ENCODE measurements at regions not wholly inside any gene's neighbourhood (a gene's known extent, or its start where the extent isn't known, plus 50 kb on each side); places are given as distances from the start of the nearest gene placed in this dataset.
"Not testable (repeated sequence)": the region's sequence is repeated elsewhere in the genome, so short reads cannot be mapped to it uniquely, and the experiment has no call there.

DNA sequence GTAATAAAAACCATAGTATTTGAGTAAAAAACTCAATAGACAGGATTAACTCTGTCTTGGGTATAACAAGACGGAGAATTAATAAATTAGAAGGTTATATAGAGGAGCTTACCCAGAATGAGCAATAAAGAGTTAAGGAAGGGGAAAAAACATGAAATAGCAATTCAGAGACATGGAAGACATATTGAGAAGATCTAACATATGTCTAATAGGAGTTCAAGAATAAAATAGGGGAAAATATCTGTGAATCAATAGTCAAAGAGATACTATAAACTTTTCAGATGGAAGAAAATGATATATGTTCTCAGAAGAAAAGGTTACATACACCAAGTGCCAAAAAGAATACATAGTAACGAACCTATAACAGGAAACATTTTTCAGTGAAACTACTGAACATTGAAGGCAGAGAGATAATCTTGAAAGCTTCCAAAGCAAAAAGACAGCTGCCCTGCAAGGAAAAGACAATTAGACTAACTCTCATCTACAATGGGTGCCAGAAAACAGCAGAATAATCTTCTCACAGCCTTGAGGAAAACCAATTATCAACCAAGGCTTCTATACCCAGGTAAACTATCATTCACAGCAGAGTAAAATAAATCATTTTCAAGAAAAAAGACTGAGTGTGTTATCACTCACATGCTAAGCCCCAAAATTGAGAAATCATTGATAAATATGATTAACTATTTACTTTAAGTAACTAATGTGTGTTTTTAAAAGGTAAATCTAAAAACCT lies 106.0 kb downstream of the ENC1 start:
- no peak for DNase-seq (ENCODE audit: low read depth in 2 of 2)

- DNase-seq (ENCODE audit: low read depth in 2 of 2): no peak
These were observed 110.0 kb downstream of the ENC1 start for GRCh38 chr5:74530326-74531050.

GRCh38 chr5:74529101-74529500 lies 111.4 kb downstream of the ENC1 start:
- no peak for DNase-seq (ENCODE audit: low read depth in 2 of 2)

DNA sequence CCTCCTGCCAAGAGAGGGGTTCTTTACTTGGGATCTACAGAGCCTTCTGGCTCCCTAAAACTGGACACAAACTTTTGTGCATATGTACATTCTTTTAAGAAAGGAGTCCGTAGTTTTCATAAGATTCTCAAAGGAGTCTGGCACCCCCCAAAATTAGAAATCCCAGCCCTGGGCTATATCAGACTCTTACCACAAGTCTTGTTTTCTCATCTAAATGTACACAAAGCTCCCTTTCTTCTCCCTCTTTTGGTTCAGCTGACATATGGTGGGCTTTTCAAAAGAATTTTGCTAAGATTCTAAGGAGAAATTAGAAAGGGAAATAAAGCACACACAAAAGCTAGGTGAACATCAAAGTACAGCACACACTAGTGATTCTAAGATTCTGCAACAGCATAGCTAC lies 114.4 kb downstream of the ENC1 start:
- no peak for DNase-seq (ENCODE audit: low read depth in 2 of 2)

DNA sequence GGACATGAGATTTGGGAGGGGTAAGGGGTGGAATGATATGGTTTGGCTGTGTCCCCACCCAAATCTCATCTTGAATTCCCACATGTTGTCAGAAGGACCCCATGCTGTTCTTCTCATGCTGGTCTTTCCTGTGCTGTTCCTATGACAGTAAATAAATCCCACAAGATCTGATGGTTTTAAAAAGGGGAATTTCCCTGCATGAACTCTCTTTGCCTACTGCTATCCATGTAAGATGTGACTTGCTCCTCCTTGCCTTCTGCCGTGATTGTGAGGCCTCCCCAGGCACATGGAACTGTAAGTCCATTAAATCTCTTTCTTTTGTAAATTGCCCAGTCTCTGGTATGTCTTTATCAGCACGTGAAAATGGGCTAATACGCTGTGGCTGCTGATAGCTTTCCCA lies 115.8 kb downstream of the ENC1 start:
- DNase-seq (ENCODE audit: low read depth in 2 of 2): not testable (repeated sequence)

DNA sequence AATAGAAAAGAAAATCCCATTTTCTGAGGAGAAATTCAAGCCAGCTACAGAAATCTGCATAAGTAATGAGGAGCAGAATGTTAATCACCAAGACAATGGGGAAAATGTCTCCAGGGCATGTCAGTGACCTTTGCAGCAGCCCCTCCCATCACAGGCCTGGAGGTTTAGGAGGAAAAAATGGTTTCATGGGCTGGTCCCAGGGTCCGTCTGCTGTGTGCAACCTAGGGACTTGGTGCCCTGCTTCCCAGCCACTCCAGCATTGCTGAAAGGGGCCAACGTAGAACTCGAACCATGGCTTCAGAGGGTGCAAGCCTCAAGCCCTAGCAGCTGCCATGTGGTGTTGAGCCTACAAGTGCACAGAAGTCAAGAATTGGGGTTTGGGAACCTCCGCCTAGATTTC lies 116.8 kb downstream of the ENC1 start:
- DNase-seq (ENCODE audit: low read depth in 2 of 2): not testable (repeated sequence)

GRCh38 chr5:74522838-74523237 lies 117.7 kb downstream of the ENC1 start:
- DNase-seq (ENCODE audit: low read depth in 2 of 2): not testable (repeated sequence)

- DNase-seq (ENCODE audit: low read depth in 2 of 2): no peak
These were observed 119.1 kb downstream of the ENC1 start for GRCh38 chr5:74521401-74521800.

DNA sequence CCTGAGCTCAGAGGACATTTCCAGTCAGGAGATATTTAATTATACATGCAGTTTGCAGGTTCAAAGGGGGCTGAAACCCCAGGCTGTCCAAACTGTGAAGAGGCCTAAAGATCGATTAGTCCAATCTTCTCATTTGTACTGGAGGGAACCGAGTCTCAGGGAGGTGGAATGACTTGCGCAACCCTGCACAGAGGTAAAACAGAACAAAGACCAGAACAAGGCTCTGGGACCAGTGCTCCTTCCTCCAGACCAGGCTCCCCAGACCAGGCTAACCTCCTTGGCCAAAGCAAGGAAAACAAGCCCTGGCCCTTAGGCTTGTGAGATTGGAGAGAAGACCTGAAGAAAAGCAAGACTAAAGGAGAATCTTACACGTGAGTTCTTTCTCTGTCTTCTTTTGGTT lies 120.8 kb downstream of the ENC1 start:
- DNase-seq (ENCODE audit: low read depth in 2 of 2): no peak

GRCh38 chr5:74519161-74519571 lies 121.4 kb downstream of the ENC1 start:
- DNase-seq (ENCODE audit: low read depth in 2 of 2): no peak

DNA sequence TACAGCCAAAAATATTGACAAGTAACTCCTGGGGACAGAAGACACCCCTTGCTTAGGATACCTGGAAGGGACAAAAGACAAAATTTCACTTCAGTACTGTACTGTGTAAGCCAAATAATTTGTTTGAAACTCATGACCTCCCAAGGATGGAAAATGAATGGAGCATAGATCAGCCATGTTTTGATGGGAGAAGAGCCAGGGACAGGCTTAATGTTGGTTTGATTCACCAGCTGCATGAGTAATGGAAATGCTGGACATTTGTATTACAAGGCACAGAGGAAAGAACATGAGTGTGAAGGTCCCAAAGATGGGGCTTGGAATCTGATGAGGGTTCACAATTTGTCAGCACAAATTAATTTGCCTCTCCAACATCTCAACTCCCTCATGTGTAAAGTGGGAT lies 122.8 kb downstream of the ENC1 start:
- no peak for DNase-seq (ENCODE audit: low read depth in 2 of 2)

DNA sequence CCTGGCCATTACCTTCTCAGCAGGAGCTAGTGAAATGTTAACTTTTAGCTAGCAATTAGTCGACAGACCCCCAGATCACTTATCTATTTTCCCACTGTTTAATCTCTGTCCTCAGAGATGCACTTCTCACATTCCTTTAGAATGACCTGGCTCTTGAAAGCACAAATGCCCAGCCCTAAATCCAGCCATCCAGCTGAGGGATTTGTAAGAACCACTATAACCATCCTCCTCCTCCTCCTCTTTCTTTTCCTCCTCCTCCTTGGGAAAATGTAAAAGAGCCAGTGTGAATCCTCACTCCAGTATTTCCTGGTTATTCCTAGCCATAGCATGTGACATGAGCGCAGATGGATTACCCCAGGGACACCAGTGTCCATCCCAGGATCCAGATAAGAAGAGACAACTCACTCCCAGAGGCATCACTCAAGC lies 124.3 kb downstream of the ENC1 start:
- DNase-seq (ENCODE audit: low read depth in 2 of 2): no peak

- DNase-seq (ENCODE audit: low read depth in 2 of 2): no peak
These were observed 125.5 kb downstream of the ENC1 start for GRCh38 chr5:74514888-74515551.

- not testable (repeated sequence) for DNase-seq (ENCODE audit: low read depth in 2 of 2)
These were observed 128.8 kb downstream of the ENC1 start for GRCh38 chr5:74511770-74512169.

GRCh38 chr5:74510476-74511075 lies 130.0 kb downstream of the ENC1 start:
- no peak for DNase-seq (ENCODE audit: low read depth in 2 of 2)

GRCh38 chr5:74507370-74508005 lies 133.0 kb downstream of the ENC1 start:
- DNase-seq (ENCODE audit: low read depth in 2 of 2): no peak

DNA sequence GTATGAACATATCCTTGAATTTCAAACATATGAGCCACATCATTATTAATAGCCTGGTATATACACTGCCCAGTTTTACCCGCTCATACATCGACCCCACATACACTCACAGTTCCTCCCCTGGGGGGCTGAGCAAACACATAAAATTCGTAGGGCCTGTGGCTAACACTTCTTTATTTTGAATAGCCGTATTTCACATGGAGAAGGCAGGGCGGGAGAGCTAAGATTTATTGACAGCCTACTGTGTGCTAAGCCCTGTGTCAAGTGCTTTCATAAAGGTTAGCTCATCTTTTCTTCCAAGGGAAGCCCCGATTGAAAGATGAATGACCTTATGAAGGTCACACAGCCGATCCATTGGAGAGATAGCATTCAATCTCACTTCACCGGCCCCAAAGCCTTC lies 134.4 kb downstream of the ENC1 start:
- DNase-seq (ENCODE audit: low read depth in 2 of 2): no peak

GRCh38 chr5:74504463-74504862 lies 136.1 kb downstream of the ENC1 start:
- no peak for DNase-seq (ENCODE audit: low read depth in 2 of 2)

DNA sequence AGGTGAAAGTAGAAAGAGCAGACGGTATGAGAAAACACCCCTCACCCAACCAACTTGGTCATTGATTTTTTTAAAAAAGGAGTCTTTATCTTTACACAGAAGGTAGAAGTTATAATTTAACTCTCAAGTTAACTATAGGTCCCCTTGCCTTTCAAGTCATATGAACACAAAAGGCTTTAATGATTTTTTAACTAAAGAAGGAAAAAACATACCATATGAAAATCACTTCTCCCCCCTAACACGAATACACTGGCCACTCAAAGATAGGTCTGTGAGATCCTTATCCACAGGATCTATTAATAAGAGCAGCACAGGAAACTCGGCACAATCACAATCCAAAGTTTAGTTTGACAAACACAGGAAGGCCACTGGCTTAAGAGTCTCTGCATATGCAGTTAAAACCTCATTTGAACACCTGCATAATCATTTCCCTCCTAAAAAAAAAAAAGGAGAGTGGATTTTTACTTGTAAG lies 138.0 kb downstream of the ENC1 start:
- DNase-seq (ENCODE audit: low read depth in 2 of 2): no peak

DNA sequence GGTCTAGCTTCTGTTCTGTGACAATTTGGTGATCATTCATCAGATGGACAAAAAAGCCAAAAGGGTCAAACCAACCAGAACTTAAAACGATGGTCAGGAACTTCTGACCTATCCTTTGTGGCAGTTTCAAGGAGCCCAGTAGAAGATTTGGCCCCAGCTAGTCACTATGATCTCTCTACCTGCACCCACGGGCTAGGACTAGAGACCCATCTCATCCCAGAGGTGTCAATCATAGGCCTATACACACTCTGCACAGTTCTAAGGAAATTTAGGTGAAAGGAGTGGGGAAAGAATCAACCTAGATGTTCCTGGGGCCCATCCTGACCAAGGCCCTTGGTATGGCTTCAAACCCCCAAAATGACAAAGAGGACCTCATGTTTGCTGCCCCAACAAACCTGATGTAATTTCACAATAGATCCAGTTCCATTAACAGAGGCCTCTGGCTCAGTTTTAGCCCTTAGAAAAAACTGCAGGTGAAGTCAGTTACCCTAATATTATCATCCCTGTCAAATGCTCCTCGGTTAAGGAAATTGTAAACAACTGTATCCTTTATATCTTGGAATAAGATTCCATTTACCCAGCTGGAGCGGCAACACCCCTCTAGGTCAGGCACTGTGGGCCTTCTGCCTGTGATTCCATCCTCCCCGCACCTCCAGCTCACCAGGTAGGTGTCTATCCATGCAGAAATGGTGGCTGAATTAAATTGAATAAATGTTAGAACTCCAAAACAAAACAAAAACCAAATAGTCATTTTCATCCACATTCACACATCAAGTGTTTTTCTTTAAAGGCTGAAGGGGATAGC lies 138.7 kb downstream of the ENC1 start:
- no peak for DNase-seq (ENCODE audit: low read depth in 2 of 2)

Measured in stimulated activated CD8-positive, alpha-beta memory T cell treated with anti-CD3 and anti-CD28 coated beads, Interleukin-15, amount 100 ng/mL, for 4 hours (primary cell).